Hindlimb muscle (tissue), 1 donor: ENCODE measurements at regions not wholly inside any gene's neighbourhood (a gene's known extent, or its start where the extent isn't known, plus 50 kb on each side); places are given as distances from the start of the nearest gene placed in this dataset.
"Not testable (repeated sequence)": the region's sequence is repeated elsewhere in the genome, so short reads cannot be mapped to it uniquely, and the experiment has no call there.

Experiments used
- DNase-seq: peaks from one replicate; pipeline ENCODE4 v3.0.0-alpha.2; 2013

GRCh38 chr5:85428426-85428934 is 1043.8 kb upstream of the EDIL3 start:
- no peak for DNase-seq

- not testable (repeated sequence) for DNase-seq
Measured at GRCh38 chr5:85431726-85432125, 1047.0 kb upstream of the EDIL3 start.

- no peak for DNase-seq
Measured at GRCh38 chr5:85441156-85441555, 1056.5 kb upstream of the EDIL3 start.

- no peak for DNase-seq
Measured at GRCh38 chr5:85441853-85442252, 1057.2 kb upstream of the EDIL3 start.

GRCh38 chr5:85452322-85453025 is 1067.8 kb upstream of the EDIL3 start:
- no peak for DNase-seq

DNA sequence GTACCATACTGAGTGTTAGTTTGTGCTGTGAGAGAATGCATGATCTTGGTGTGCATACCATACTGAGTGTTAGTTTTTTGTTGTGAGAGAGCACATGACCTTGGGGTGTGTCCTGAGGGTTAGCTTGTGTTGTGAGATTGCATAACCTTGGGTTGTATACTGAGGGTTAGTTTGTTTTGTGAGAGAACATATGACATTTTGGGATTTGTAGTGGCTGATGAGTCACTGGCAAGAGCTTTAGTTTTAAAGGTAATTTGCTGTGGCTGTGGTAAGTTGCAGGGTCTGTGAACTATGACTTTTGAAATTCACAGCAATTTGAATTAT is 1068.3 kb upstream of the EDIL3 start:
- no peak for DNase-seq

DNA sequence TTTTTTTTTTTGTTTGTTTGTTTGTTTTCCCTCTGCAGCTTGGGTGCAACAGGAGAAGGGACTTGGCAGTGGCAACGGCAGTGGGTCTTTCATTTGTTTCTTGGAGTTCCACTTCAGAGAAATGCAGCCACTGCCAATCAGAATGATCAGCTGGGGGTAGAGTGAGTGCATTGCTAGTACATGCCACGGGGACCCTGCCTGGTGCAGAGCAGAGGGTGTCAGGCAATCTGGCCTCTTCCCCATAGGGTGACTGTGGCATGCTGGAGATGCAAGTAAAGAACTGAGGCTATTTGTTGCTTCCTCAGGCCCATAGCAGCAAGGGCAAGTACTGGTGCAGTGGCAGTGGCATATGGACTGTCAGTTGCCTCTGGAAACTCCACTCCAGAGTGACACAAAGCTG is 1073.6 kb upstream of the EDIL3 start:
- DNase-seq: no peak

GRCh38 chr5:85462957-85463356 is 1078.3 kb upstream of the EDIL3 start:
- no peak for DNase-seq

DNA sequence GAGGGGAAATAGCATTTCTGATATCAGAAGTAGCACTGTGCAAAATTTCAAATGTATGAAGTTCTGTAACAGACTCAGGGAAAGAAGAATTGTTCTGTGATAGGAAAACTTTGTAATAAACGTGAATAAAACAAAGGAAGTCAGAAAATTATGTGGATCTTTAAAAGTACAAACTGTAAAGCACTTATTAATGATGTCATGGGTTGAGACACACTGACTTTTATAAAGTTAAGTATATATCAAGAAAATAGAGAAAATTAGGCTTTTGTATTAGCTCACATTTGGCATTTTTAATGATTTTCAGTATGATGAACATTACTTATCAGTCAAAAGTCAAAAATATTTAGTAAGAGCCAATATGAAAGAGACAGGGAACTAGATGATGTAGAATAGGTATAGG is 1081.7 kb upstream of the EDIL3 start:
- DNase-seq: no peak

DNA sequence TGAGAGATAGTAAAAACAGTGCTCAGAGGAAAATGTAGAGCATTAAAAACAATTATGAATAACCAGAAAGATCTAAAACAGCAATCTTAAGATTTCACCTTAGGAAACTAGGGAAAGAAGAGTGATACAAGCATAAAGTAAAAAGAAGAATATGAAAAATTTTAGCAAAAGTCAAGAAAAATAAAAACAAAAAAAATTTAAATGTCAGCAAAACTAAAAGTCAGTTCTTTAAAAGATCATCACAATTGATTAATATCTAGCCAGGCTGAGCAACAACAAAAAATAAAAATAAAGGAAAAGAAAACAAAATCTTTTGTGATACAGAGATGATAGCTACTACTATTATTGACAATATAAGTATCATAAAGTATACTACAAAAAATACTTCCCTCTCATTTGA is 1088.1 kb upstream of the EDIL3 start:
- DNase-seq: no peak

DNA sequence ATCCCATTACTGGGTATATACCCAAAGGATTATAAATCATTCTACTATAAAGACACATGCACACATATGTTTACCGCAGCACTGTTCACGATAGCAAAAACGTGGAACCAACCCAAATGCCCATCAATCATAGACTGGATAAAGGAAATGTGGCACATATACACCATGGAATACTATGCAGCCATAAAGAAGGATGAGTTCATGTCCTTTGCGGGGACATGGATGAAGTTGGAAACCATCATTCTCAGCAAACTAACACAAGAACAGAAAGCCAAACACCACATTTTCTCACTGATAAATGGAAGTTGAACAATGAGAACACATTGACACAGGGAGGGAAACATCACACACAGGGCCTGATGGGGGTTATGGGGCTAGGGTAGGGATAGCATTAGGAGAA is 1090.5 kb upstream of the EDIL3 start:
- not testable (repeated sequence) for DNase-seq

GRCh38 chr5:85476617-85477016 is 1091.9 kb upstream of the EDIL3 start:
- no peak for DNase-seq

DNA sequence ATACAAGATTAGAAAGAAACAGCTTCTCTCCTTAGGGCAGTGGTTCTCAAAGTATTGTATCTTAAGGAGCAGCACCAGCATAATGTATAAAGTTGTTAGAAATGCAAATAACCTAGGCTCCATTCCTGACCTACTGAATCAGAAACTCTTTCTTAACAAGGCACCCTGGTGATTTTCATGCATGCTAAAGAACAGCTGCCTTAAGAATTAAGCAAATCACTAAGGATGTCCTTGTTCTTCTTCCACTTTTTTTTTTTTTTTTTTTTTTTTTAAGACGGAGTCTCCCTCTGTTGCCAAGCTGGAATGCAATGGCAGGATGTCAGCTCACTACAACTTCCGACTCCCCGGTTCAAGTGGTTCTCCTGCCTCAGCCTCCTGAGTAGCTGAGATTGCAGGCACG is 1095.2 kb upstream of the EDIL3 start:
- DNase-seq: no peak

GRCh38 chr5:85484982-85485574 is 1100.4 kb upstream of the EDIL3 start:
- DNase-seq: no peak

- no peak for DNase-seq
Measured at GRCh38 chr5:85488295-85488694, 1103.6 kb upstream of the EDIL3 start.

DNA sequence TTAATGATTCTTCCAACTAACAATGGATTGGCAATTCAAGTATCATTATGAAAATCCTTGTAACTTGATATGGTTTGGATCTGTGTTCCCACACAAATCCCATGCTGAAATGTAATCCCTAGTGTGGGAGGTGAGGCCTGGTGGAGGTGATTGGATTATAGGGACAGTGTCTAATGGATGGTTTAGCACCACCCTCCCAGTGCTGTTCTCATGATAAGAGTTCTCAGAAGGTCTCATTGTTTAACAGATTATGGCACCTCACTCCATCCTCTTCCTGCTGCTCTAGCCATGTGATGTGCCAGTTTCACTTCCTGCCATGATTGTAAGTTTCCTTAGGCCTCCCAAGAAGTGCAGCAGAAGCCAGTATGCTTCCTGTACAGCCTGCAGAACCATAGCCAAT is 1116.2 kb upstream of the EDIL3 start:
- DNase-seq: no peak

GRCh38 chr5:85512896-85513295 is 1104.8 kb upstream of the COX7C start:
- no peak for DNase-seq

DNA sequence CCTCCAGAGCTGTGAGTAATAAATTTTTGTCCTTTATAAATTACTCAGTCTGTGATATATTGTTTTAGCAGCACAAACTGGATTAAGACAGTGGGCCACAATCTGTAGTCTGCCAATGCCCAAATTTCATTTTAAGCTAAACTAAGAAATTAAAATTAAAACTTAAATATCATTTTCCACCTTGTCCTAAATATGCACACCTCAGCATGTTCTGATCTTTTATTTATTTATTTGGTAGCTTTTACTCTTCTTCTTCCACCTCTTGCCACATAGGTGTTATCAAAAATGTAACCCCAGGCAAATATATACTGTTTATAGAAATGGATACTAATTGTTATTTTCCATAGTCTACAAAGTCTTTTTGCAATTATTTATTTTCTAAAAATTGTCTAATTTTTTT is 1102.2 kb upstream of the COX7C start:
- no peak for DNase-seq

DNA sequence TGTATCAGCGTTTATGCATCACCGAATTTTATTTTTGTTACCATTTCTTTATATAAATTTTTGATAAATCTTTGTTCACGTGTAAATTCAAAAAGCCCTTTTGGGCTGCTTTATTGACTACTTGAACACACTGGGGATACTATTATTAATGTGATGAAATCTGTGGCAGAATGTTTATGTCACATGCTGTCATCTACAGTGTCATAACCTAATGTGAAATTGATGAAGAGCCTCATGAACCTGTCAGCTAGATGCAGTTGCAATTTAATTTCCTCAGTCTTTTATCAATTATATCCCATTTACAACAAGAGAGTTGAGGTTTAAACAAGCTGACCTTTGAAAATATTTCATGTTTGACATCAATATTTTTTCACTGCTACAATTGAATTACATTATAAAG is 1100.4 kb upstream of the COX7C start:
- no peak for DNase-seq

- no peak for DNase-seq
Measured at GRCh38 chr5:85533341-85534047, 1084.2 kb upstream of the COX7C start.

DNA sequence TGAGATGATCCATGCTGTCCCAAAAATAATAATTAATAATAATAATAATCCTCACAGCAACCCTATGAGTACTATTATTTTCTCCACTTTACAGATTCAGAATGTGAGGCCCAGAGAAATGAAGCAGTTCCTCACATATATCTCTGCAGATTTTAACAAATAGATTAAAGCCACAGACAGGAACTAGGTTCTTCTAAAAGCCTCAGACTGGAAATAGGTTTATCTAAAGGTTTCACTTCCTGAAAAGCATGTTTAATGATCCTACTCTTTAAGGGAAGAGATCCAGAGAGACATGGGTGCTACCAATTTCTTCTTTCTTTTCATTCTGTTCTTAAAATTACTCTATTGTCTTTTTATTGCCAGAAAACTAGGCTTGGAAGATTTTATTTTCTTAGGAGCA is 1079.4 kb upstream of the COX7C start:
- no peak for DNase-seq

- no peak for DNase-seq
Measured at GRCh38 chr5:85545129-85545528, 1072.6 kb upstream of the COX7C start.

GRCh38 chr5:85549229-85549628 is 1068.5 kb upstream of the COX7C start:
- no peak for DNase-seq
